HG03159 (cell line): ENCODE measurements at regions not wholly inside any gene's neighbourhood (a gene's known extent, or its start where the extent isn't known, plus 50 kb on each side); places are given as distances from the start of the nearest gene placed in this dataset.
"Not testable (repeated sequence)": the region's sequence is repeated elsewhere in the genome, so short reads cannot be mapped to it uniquely, and the experiment has no call there.

Experiments used
- ATAC-seq: cut with Tn5 transposase; IDR thresholded peaks from one replicate; pipeline ENCODE4 v1.9.1; 2021; ENCODE audit warnings: mild to moderate bottlenecking, moderate library complexity; ENCODE audit not compliant: unreplicated experiment

DNA sequence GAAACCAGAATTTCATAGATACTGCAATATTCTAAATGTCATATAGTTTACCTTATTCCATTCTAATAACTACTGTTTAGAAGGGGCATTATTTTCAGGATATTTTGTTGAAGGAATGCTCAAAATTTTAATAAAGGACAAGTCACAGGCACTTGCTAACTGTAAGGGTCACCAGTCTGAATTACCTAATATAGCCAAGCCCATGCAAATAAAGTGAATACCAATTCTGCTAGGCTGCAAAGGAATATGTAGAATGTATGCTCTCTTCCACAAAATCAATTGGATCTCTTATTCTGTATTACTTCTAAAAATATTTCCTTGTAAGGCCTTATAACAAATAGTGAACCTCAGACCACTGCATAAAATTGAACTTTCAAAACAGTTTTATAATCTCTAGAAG, 52.3 kb upstream of the FAT4 start:
- ATAC-seq: no peak

DNA sequence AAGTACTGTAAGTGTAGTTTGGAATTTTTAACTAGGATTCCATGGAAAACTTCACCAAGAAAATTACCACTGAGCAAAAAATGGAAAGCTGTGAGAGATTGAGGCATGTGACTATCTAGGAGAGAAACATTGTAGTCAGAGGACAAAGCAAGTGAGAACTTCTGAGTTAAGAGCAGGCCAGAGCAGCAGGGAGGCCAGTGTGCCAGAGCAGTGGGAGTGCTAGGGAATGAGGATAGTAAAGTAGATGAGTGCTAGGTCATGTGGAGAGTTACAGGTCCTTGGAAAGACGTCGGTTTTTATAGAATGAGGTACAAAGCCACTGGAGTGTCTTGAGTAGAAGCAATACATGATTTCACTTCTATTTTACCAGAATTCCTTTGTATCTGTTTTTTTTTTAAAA, 52.7 kb upstream of the FAT4 start:
- no peak for ATAC-seq

DNA sequence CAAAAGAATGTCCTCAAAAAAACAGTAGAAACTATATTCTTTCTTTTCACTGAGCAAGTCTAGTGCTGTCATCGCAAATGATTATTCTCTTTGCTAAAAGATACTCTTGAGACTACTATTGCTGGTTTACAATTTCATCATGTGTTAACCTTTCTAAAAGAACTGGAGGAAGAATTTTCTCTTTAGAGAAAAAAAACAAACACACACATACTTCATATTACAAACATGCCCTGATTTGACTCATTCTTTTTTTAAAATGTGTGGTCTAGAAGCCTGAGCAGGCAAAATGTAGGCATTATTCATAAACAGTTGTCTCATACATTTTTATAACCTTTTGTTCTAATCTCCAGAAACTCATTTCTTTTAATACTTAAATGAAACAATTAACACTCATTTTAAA, 60.6 kb upstream of the FAT4 start:
- ATAC-seq: no peak

DNA sequence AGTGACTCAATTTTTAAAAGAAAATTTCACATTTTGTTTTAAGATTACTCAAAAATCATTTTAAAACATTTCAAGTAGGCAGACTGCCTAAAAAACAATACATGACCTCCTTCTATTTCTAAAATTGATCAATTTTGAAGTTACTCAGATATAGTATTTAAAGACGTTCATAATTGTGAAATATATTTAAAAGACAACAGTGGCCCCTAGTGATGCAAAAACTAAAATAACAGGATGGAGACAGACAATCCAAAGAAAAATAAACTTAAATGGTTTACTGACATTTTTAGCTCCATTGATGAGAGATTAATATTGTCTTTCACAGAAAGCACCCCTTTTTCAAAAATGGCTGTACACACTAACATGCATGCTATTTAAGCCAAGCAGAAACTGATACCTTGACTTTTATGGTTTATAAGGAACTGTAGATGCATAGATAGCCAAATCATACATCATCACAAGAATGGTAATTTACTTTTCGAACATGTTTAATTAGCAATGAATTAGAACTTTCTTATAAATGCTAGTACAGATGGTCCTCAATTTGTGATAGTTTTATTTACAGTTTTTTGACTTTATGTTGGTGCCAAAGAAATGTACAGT, 69.8 kb upstream of the FAT4 start:
- no peak for ATAC-seq

DNA sequence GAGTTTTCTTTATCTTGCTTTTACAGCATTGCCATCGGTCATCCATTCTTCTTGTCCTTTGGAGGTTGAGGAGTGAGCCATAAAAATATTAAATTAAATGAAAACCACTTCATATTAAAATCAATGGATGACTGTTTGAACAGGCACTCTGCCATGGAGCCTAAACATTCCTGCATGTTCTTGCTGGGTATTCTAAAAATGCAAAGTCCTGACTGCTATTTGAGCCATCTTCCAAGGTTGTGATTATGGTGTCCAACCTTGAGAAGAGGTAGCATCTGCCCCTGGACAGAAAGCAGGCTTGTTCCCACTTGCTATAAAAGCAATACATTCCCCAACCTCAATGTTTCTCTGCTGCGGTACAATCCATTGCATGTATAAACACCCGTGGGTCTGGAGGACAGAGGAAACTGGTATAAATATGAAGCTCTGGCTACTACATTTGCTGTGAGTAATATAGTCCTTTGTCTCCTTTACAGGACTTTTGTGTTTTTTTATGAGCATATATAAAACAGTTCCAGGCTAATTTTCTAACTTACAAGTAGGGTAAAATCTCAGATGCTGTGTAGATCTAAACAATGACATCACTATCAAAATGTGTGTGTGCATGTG, 70.9 kb upstream of the FAT4 start:
- ATAC-seq: no peak

DNA sequence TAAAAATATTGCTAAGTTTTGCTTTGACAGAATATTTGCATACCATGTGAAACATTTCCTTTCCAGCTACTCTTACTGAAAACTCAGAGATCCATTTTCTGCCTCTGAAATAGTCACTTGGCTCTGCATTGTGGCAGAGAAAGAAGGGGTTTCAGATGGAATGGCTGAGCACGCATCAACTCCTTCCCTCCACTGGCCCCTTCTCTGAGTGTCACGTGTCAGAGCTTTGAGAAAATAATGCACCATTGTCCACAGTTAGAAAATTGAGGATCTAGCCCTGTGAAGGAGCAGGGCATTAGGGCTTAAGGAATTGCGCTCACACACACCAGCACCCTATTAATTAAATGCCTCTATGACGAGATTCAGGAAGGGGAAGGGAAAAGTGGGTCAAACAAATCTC, 78.8 kb upstream of the FAT4 start:
- ATAC-seq: no peak

DNA sequence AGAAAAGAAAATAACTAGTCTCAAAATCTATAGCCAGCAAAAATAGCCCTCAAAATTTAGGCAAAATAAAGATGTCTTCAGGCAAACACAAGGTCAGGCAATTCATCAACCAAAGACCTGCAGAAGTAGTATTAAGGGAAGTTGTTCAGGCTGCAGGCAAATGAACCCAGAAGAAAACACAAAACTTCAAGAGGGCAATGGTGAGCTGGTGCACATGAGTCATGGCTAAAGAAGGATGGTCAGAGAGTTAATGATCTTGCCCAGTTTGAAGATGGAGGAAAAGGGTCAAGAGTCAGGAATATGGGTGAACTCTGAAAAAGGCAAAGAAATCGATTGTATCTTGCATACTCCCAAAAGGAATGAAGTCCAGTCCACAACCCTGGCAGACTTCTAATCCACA, 83.1 kb upstream of the FAT4 start:
- ATAC-seq: no peak

DNA sequence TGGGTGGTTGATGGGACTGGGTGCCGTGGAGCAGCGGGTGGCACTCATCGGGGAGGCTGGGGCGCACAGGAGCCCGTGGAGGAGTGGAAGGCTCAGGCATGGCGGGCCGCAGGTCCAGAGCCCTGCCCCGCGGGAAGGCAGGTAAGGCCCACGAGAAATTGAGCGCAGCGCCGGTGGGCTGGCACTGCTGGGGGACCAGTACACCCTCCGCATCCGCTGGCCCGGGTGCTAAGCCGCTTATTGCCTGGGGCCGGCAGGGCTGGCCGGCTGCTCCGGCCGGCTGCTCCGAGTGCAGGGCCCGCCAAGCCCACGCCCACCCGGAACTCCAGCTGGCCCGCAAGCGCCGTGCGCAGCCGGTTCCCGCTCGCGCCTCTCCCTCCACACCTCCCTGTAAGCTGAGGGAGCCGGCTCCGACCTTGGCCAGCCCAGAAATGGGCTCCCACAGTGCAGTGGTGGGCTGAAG, 85.1 kb upstream of the FAT4 start:
- ATAC-seq: no peak

DNA sequence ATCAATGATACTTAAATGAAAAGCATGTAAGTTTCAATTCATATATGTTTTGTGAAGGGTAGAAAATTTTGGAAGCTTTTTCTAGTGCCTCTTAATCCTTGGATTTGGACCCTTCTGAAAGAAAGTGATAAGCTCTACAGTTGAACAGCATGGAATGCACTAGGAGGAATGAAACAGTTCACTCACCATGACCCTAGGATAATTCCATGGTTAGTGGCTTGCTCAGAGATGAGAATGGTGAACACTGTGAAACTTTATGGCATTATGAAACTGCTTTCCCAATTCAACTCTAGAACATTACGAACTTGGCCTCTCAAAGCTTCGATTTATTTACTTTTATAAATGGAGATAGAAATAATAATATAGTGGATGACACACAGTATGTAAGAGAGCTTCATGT, 88.9 kb upstream of the FAT4 start:
- no peak for ATAC-seq

DNA sequence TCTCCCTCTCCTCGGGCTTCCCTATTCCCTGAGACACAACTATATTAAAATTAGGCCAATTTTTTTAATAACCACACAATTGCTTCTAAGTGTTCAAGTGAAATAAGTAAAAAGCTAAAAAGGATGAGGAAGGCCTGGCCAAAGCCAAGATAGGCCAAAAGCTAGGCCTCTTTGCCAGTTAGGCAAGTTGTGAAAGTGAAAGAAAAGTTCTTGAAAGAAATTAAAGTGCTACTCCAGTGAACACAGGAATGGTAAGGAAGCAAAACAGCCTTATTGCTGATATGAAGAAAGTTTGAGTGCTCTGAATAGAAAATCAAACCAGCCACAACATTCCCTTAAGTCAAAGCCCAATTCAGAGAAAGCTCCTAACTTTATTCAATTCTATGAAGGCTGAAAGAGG, 114.2 kb upstream of the FAT4 start:
- ATAC-seq: no peak

DNA sequence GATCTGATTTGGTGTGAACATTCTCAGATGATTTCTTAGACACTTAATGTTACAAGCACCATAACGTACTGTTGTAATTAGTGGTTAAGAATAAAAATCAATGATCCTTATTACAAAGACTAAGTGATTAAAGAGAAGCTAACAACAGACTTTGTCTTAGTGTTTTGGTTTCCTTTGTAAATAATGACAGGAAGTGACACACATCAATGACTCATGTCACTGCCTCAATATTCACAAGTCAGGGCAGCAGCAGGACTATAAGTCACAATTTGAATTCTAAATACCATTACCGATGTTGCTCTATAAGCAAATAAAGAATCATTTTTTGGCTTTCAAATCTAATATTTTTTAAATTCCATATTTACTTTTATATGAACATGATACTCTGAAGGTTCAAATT, 115.8 kb upstream of the FAT4 start:
- no peak for ATAC-seq

DNA sequence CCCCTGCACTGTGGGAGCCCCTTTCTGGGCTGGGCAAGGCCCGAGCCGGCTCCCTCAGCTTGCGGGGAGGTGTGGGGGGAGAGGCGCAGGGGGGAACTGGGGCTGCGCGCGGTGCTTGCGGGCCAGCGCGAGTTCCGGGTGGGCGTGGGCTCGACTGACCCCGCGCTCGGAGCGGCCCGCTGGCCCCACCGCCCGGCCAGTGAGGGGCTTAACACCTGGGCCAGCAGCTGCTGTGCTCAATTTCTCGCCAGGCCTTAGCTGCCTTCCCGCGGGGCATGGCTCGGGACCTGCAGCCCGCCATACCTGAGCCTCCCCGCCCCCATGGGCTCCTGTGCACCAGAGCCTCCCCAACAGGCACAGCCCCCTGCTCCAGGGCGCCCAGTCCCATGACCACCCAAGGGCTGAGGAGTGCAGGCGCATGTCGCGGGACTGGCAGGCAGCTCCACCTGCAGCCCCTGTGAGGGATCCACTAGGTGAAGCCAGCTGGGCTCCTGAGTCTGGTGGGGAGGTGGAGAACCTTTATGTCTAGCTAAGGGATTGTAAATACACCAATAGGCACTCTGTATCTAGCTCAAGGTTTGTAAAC, 122.8 kb upstream of the FAT4 start:
- not testable (repeated sequence) for ATAC-seq

DNA sequence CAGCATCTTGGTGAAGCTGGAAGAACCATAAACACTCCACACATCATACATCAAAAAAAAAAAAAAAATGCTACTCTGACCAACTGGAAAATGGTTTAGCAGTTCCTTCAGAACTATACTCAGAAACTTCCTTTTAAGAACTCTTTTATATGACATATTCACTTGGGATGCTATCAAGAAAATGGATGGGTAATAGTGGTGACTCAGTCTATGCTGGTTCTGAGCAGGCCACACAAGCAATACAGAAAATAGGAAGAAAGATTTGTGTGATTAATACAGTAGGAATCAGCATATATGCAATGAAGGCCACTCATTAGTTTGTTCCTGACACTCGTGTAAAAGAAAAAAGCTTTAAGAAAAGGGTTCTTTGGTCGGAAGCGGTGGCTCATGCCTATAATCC, 123.5 kb upstream of the FAT4 start:
- no peak for ATAC-seq

DNA sequence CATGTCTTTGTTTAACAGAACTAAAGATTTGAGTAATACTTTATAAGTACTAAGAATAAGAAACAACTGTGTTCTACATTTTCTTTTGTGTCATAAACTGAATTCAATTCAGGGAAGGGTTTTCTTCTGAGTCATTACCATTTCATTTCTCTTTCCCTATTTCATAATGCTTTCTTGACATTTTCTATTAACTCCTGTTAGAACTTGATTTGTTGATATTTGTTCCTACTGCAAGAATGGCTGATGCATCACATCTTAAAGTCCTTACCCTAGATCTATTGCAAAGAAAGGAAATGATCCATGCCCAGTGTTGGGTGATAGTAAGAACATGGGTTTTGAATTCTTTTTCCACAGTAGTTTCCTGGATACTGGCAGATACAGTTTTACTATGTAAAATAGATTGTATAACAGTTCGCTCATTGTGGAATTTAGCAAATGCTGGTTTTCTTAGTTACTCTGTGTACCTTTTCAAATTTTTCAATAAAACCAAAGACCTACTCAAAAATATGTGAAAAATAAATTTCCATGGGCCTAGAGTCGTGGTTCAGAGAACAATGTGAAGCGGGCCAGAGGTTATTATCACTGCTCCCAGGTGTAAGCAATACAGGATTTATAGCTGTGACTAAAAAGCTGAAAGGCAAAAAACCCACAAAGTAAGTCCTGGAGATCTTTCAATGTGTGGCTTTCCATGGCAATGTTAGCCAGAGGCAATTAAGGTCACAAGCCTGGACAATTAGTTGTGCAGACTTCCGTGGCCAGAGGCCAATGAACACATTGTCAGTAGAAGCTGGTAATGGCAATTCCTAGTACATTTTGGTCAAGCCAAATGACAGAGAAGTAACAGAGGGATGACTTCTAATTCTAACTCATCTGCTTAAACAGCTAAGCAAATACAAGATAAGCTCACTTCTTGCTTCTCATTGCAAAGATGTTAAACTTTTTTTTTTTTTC, 127.3 kb upstream of the FAT4 start:
- ATAC-seq: no peak

DNA sequence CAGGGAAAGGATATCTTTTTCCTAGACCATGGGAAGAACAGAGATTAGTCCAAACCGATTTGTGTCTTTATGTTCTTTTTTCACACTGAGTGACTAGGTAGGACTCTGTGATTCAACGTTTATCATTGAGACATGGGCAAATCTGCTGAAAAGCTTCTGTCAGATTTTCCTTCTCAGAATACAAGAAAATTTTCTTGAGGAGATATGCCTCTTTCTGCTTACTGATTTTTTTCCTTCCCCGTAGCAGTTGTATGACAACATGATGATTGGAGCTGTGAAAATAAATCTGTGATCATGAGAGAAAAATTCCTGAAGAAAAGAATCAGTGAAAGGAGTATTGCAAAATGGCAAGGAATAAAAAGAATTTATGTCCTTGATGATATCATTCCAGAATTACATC, 130.6 kb upstream of the FAT4 start:
- no peak for ATAC-seq

DNA sequence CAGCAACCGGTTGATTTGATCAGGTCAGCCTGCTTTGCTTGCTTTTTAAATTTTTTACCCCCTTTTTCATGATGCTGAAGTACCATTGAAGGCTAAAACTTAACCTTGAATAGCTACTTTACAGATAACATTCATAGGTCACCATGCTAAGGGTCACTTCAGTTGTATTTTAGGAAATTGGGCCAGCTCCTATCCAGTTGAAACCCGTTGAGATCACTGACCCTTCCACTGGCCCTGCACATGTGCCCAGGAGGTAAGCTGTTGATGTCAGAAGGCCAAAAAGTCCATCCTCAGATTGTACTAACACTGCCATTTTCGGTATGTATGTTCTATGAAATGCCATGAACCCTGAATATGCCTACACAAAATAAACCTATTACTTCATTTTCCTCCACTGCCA, 133.0 kb upstream of the FAT4 start:
- ATAC-seq: no peak

DNA sequence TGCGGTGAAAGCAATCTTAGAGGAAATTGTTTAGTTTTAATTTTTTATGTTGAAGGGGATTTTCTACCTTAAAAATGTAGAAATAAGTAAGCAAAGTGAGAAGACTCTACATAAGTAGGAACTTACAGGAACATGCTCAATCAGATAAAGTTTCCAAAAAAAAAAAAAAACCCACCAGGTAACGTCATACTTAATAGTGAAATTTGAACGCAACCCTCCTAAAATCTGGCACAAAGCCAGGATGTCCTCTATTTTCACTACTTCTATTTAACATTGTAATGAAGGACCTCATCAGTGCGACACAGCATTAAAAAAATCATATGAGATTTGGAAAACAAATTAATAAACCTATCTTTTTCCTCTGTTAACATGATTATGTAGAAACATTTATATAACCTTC, 135.0 kb upstream of the FAT4 start:
- ATAC-seq: no peak

DNA sequence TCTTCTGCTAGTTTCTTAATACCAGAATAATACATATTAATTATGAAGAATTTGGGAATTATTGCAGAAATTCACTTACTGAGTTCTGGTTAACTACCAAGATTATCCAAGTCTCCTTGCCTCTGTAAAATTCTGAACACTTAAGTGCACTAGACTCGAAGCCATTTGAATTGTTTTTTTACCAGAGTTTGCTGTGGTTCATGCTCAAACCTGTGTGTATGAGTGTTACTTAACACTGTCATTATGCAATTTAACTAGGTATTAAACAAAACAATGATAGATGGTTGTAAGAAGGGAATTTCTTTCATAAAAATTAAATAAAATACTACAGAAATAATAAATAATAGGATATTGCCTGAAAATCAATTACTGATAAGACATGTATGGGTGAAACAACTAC, 145.6 kb upstream of the FAT4 start:
- ATAC-seq: no peak

DNA sequence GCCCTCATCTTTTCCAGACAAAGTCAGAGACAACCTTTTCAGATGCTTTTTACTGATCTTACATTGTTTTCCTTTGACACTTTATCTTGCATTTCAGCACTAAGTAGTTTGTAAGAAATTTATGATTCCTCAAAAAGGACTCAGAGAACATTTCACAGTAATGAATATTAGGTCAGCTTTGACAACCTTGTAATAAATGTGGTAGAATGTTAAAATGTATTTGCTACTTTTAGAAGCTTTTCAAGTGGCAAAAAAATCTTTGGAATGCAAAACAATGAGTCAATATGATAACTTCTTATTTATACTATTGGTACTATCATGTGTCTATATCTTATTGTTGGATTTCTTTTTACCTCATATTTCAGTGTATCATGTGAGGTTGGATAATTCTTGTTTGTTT, 146.2 kb upstream of the FAT4 start:
- no peak for ATAC-seq

DNA sequence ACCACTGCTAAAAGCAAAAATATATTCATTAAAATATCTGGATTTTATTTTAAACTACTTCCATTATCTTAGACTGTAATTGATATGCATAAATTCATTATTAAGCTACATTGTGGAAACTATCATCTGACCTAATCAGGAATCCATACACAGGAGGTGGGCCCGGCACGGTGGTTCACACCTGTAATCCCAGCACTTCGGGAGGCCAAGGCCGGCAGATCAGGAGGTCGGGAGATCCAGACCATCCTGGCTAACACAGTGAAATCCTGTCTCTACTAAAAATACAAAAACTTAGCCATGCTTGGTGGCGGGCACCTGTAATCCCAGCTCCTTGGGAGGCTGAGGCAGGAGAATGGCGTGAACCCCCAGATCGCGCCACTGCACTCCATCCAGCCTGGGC, 148.7 kb upstream of the FAT4 start:
- not testable (repeated sequence) for ATAC-seq

DNA sequence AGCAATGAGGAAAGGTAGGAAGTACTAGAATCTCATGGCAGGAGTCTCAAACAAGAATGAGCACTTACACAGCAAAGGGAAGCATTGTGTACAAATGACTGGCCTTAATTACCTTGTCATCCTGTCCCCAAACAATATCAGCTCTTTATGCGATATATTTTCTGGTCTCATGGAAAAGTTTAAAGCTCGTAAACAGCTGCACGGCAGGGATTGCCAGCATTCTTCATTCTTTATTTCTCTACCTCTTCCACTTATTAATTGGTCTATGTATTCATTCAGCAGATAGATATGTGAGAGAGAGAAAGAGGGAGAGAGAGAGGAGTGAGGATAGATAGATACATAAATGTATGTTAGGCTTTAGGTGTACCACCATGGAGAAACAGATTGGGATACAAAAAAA, 155.8 kb upstream of the FAT4 start:
- no peak for ATAC-seq

DNA sequence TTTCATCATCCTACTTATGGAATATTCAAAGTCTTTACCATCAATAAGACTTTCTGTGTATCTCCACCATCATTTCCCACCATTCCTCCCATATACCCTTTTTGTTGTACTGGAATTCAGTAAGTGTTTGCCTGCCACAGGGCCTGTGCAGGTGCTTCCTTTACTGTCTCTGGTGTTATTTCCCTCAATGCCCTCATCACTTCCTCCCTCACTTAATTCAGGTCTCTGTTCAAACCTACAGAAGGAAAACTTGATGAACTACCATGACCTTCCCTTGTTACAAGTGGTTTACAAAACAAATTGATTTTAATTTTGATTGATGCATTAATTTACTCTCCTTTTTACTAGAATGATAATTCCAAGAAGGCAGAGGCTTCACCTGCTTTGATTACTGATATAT, 159.5 kb upstream of the FAT4 start:
- ATAC-seq: no peak
